HFF-Myc (cell line): ENCODE measurements at regions not wholly inside any gene's neighbourhood (a gene's known extent, or its start where the extent isn't known, plus 50 kb on each side); places are given as distances from the start of the nearest gene placed in this dataset.

Experiments used
- DNase-seq: peaks from one replicate; pipeline ENCODE4 v3.0.0-alpha.2; 2011; ENCODE audit warnings: low read depth; ENCODE audit errors: extremely low read depth
- H3K4me3 ChIP-seq: replicated peaks from 2 replicates; pipeline ENCODE4 v1.5.1; 2011; ENCODE audit warnings: low read depth, mild to moderate bottlenecking, control low read depth, low read length
- TF ChIP-seq, protein P1 (sequence below): IDR thresholded peaks from 2 replicates; pipeline ENCODE4 v1.5.1; 2012; ENCODE audit warnings: mild to moderate bottlenecking, low read depth, low read length, control low read depth; ENCODE audit errors: missing control alignments

DNA sequence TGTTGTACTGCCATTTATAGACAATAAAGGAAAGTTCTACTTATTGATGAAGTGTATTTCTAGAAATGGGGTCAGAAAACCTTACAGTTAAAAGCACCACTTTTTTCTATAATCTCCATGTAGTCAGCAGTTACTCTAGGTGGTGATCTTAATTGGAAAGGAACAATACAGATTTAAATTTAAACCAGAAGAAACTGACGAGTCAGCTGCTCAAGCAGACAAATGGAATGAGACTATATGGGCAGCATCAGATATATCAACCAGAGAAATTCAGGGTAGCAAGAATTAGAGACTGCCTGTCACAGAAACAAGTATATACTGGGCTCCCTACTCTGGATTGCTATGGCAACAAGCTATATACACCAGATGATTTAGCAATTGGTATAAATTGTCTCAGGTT lies 99.6 kb upstream of the SCG2 start:
- no peak for DNase-seq
- no peak overlapping the region for H3K4me3 ChIP-seq
- TF ChIP-seq, protein P1, sequence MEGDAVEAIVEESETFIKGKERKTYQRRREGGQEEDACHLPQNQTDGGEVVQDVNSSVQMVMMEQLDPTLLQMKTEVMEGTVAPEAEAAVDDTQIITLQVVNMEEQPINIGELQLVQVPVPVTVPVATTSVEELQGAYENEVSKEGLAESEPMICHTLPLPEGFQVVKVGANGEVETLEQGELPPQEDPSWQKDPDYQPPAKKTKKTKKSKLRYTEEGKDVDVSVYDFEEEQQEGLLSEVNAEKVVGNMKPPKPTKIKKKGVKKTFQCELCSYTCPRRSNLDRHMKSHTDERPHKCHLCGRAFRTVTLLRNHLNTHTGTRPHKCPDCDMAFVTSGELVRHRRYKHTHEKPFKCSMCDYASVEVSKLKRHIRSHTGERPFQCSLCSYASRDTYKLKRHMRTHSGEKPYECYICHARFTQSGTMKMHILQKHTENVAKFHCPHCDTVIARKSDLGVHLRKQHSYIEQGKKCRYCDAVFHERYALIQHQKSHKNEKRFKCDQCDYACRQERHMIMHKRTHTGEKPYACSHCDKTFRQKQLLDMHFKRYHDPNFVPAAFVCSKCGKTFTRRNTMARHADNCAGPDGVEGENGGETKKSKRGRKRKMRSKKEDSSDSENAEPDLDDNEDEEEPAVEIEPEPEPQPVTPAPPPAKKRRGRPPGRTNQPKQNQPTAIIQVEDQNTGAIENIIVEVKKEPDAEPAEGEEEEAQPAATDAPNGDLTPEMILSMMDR: no peak

DNA sequence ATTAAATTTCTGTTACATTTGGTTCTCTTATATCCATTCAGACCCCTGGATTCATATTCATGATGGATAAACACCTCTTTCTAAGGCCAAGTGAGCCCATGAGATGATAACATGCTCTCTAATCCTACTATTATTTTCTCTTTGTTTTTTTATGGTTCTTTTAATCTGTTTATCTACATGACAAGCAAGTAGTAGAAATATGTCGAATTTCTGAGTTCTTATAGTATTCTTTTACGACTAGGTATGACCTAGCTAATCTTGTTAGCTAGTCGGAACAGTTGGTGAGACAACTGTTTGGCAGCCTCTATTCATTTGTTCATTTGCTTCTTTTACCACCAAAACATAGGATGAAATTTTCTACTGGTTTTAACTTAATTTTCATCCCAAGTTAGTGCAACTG lies 98.1 kb upstream of the SCG2 start:
- no peak overlapping the region for H3K4me3 ChIP-seq
- TF ChIP-seq, protein P1: no peak
- no peak for DNase-seq

DNA sequence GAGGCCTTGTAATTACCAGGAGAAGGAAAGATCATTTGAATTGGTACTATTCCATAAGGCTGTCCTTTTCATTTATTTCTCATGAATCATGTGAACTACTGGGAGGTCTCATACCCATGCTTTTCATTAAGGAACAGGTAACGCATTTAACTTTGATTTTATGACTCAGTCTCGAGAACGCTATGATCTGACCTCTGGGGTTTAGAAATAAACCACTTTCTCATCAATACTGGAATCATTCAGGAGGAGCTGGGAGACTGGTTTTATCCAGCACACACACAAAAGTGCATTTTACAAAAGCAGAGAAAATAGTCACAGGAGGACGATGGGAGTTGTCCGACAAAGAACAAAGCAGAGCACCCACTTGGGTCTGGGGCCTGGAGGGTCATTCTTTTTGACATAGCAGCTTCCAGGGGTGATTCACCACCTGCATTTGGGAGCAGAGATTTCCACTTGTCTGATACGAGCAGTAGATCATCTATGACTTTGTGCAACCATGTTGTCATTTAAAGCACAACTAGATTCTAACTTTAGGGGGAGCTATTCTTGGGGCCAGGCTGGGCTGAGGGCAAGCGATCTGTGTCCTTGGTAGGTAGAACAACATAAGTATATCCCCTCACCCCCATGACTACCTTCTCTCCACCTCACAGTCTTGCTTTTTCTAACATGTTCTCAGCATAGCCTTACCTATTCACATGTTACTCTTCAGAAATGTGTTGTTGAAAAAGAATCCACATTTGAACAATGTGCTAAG lies 95.9 kb upstream of the SCG2 start:
- TF ChIP-seq, protein P1: no peak
- DNase-seq: no peak

DNA sequence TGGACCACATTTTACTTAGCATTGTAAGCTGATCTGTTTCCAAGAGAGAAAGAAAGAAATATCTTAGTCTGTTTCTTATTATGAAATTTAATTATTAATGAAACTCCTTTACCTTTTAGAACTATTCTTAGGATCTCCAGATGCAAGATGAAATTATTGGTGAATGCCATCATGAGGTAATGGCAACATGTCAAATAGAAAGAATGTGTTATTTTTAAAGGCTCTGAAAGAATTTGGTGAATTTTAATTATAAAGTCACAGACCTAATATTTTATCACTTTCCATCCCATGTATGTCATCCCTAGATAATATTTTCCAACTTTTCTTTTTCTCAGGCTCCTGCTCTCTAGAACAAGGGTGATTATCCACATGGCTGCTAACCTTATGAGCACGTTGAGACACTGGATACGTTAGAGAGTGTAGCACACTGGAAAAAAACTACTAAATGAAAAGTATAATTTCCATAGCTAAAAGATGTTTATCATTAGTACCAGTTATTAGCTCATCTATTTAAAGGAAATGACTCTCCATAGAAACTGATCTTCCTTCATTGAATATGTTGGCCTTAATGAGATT lies 95.2 kb upstream of the SCG2 start:
- no peak overlapping the region for H3K4me3 ChIP-seq
- DNase-seq: no peak
- TF ChIP-seq, protein P1: no peak

More for the DNA sequence above, 95.9 kb upstream of the SCG2 start:
- no peak overlapping the region for H3K4me3 ChIP-seq

DNA sequence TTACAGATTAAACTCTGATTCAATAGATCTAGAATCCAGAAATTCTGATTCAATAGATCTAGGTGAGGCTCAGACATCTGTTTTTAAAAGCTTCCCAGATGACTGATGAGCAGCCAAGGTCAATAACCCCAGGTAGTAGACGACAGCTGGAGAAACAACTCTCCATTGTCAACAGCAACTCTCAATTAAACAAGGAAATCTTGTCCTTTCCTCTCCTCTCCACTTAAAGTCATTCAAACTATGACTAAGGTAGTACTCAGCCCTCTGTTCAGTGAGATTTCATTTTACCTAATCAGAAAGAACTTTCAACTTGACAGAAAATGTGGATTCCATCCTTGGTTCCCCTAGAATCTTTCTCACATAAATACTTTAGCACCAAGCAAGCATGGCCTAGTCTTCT lies 94.6 kb upstream of the SCG2 start:
- DNase-seq: no peak
- no peak overlapping the region for H3K4me3 ChIP-seq
- TF ChIP-seq, protein P1: no peak

DNA sequence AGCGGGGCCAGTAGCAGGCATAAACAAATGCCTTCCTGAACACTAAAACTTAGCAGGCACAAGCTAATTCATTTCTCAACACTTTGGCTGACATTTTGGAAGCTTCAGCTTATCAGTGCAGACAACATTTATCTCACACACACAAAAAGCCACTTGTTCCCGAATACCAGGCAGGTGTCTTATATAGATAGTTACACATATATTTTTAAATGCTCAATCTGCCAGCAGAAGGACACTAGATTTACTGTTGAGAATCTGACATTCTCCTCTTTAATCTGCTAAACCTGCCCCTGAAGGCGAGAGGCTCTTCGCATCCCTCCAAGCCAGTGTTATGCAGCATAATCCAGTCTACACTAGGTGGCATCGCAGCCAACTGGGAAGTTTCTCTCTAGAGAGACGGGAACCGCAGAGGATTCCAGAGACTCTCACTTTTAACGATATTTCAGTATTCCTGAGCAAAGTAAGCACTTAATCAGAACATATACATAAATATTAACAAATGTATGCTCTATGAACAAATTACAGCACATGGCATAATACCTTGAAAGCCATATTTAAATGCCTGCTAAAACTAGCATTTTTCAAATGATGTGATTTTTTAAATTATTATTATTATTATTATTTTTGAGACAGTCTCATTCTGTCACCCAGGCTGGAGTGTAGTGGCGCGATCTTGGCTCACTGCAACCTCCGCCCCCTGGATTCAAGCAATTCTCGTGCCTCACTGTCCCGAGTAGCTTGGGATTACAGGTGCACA lies 90.2 kb upstream of the SCG2 start:
- no peak overlapping the region for H3K4me3 ChIP-seq
- peak; percentile 49 for DNase-seq
- TF ChIP-seq, protein P1: peak; percentile 79
